Esophagus muscularis mucosa (tissue), 4 donors: ENCODE measurements at regions not wholly inside any gene's neighbourhood (a gene's known extent, or its start where the extent isn't known, plus 50 kb on each side); places are given as distances from the start of the nearest gene placed in this dataset.

Experiments used
- DNase-seq: peaks from one replicate; pipeline ENCODE4 v3.0.0-alpha.2; 2017; ENCODE audit errors: extremely low spot score
- H3K27ac ChIP-seq, 4 donors: fragments of 200-600 bp; sonication (generic); replicated peaks in 1 of 4; 1 replicate in 3 of 4; 2 replicates in 1 of 4; pipeline ENCODE4 v1.5.1; 2016 to 2019; ENCODE audit warnings: mild to moderate bottlenecking in 1 of 4
- H3K27me3 ChIP-seq, 4 donors: fragments of 200-600 bp; sonication (generic); one replicate each; pipeline versions ENCODE4 v1.5.1 to v1.6.0; 2016 to 2019
- H3K36me3 ChIP-seq, 4 donors: fragments of 200-600 bp; sonication (generic); one replicate each; pipeline ENCODE4 v1.5.1; 2016 to 2019
- H3K4me1 ChIP-seq, 4 donors: fragments of 200-600 bp; sonication (generic); one replicate each; pipeline ENCODE4 v1.5.1; 2016 to 2019
- H3K4me3 ChIP-seq, 4 donors: fragments of 200-600 bp; sonication (generic); 1 replicate in 2 of 4; 2 replicates in 2 of 4; pipeline ENCODE4 v1.5.1; 2016 to 2019; ENCODE audit warnings: mild to moderate bottlenecking in 4 of 4, moderate library complexity in 1 of 4
- H3K9me3 ChIP-seq, 4 donors: fragments of 200-600 bp; sonication (generic); 1 replicate in 3 of 4; 2 replicates in 1 of 4; pipeline ENCODE4 v1.5.1; 2016 to 2019
- CTCF ChIP-seq, 3 experiments: fragments of 200-600 bp in 2 of 3; fragments of 450-650 bp in 1 of 3; sonication (generic) in 2 of 3; IDR thresholded peaks; one replicate each; pipeline ENCODE4 v1.5.1; 2017 to 2019; ENCODE audit warnings: antibody characterized with exemption in 3 of 3, mild to moderate bottlenecking in 2 of 3, moderate library complexity in 1 of 3
- EP300 ChIP-seq: sonication (generic); formaldehyde crosslinking; IDR thresholded peaks from one replicate; pipeline ENCODE4 v1.6.1; 2017; ENCODE audit warnings: antibody characterized with exemption
- POLR2A ChIP-seq: fragments of 450-650 bp; IDR thresholded peaks from one replicate; pipeline ENCODE4 v1.6.1; 2017; ENCODE audit warnings: antibody characterized with exemption, moderate library complexity, mild to moderate bottlenecking, low read depth
- POLR2AphosphoS5 ChIP-seq, 2 donors: sonication (generic); formaldehyde crosslinking; IDR thresholded peaks; one replicate each; pipeline ENCODE4 v1.6.1; 2017; ENCODE audit warnings: antibody characterized with exemption in 2 of 2
- WGBS: methylation state at CpG from one replicate; pipeline ENCODE4 v1.1.5; 2018; 5-methylcytosine and 5-hydroxymethylcytosine counted together
- intact Hi-C: fragments of 100-400 bp; cut with DNase I; formaldehyde crosslinking; loops from one replicate; pipeline ENCODE4 v1.15.1; 2023

GRCh38 chr16:35724551-35724950 is 2265.1 kb downstream of the TP53TG3F start:
- H3K4me1 ChIP-seq: no peaks in the 10 kb centered on the region
- no peak for TF ChIP-seq EP300
- TF ChIP-seq POLR2AphosphoS5 (IDR thresholded peaks at IDR 0.05): no peak
- no peak for TF ChIP-seq POLR2A
- no peak for TF ChIP-seq CTCF (IDR thresholded peaks at IDR 0.05)
- no peak overlapping the region for H3K4me3 ChIP-seq
- no peaks in the 10 kb centered on the region for H3K36me3 ChIP-seq
- intact Hi-C loops: no loop called here
- DNase-seq: peak; percentile 42
- no peaks in the 10 kb centered on the region for H3K27me3 ChIP-seq
- 37% methylated on average over 3 of the region's 3 CpGs for WGBS
- H3K9me3 ChIP-seq: peaks cover 0 to 61% (median 17%) of the 10 kb centered on the region in 4 donors
- H3K27ac ChIP-seq: no peak overlapping the region

- DNase-seq: peak; percentile 64
- intact Hi-C loops: no loop called here
- 68% methylated on average over 6 of the region's 6 CpGs for WGBS
- Histone ChIP-seq H3K36me3 (no peaks in the 10 kb centered on the region), H3K27me3 (no peaks in the 10 kb centered on the region), H3K4me1 (no peaks in the 10 kb centered on the region), H3K27ac (no peak overlapping the region), H3K9me3 (peaks cover 0 to 63% (median 17%) of the 10 kb centered on the region in 4 donors), H3K4me3 (no peak overlapping the region)
- TF ChIP-seq CTCF (IDR thresholded peaks at IDR 0.05): no peak
- no peak for TF ChIP-seq EP300
- TF ChIP-seq POLR2AphosphoS5 (IDR thresholded peaks at IDR 0.05): no peak
- no peak for TF ChIP-seq POLR2A
These were observed 2266.5 kb downstream of the TP53TG3F start for GRCh38 chr16:35725949-35726348.

- H3K27me3 ChIP-seq: no peaks in the 10 kb centered on the region
- 50% methylated on average over 5 of the region's 5 CpGs for WGBS
- no peak overlapping the region for H3K27ac ChIP-seq
- peaks cover 0 to 43% (median 11%) of the 10 kb centered on the region in 4 donors for H3K9me3 ChIP-seq
- no peak for TF ChIP-seq POLR2A
- TF ChIP-seq POLR2AphosphoS5 (IDR thresholded peaks at IDR 0.05): no peak
- no peak for TF ChIP-seq CTCF (IDR thresholded peaks at IDR 0.05)
- TF ChIP-seq EP300: no peak
- intact Hi-C loops: no loop called here
- no peak overlapping the region for H3K4me3 ChIP-seq
- DNase-seq: peak; percentile 60
- no peaks in the 10 kb centered on the region for H3K4me1 ChIP-seq
- H3K36me3 ChIP-seq: no peaks in the 10 kb centered on the region
These were observed 2270.8 kb downstream of the TP53TG3F start for GRCh38 chr16:35730251-35730650.

- Histone ChIP-seq H3K27me3 (no peaks in the 10 kb centered on the region), H3K4me1 (no peaks in the 10 kb centered on the region), H3K27ac (no peak overlapping the region), H3K4me3 (no peak overlapping the region), H3K36me3 (no peaks in the 10 kb centered on the region), H3K9me3 (peaks cover 0 to 33% (median 5%) of the 10 kb centered on the region in 4 donors)
- 81% methylated on average over 8 of the region's 9 CpGs for WGBS
- intact Hi-C loops: no loop called here
- DNase-seq: peak; percentile 79
- TF ChIP-seq EP300 (no peak), CTCF (IDR thresholded peaks at IDR 0.05) (no peak), POLR2AphosphoS5 (IDR thresholded peaks at IDR 0.05) (no peak)
These were observed 2272.1 kb downstream of the TP53TG3F start for GRCh38 chr16:35731341-35732040.
